Esophagus squamous epithelium (tissue), 4 donors: ENCODE measurements at regions not wholly inside any gene's neighbourhood (a gene's known extent, or its start where the extent isn't known, plus 50 kb on each side); places are given as distances from the start of the nearest gene placed in this dataset.

Source experiments
- CTCF ChIP-seq, 6 experiments: fragments of 450-650 bp in 4 of 6; fragments of 200-600 bp in 2 of 6; sonication (generic) in 2 of 6; IDR thresholded peaks; one replicate each; pipeline ENCODE4 v1.5.1; 2016 to 2019; ENCODE audit warnings: antibody characterized with exemption in 6 of 6, mild to moderate bottlenecking in 4 of 6, moderate library complexity in 4 of 6
- POLR2A ChIP-seq, 4 donors: fragments of 450-650 bp; IDR thresholded peaks; one replicate each; pipeline ENCODE4 v1.6.1; 2017; ENCODE audit warnings: antibody characterized with exemption in 4 of 4, mild to moderate bottlenecking in 4 of 4, moderate library complexity in 3 of 4

- TF ChIP-seq CTCF (IDR thresholded peaks at IDR 0.05) (no peak), POLR2A (IDR thresholded peaks at IDR 0.05) (no peak)
Observed at GRCh38 chr15:47844437-47844836, 127.1 kb downstream of the SEMA6D start.
